Breast epithelium (tissue), 4 donors: ENCODE measurements at regions not wholly inside any gene's neighbourhood (a gene's known extent, or its start where the extent isn't known, plus 50 kb on each side); places are given as distances from the start of the nearest gene placed in this dataset.

ENCODE experiments used
- DNase-seq, 2 donors: peaks; one replicate each; pipeline ENCODE4 v3.0.0-alpha.2; 2019; ENCODE audit warnings: low spot score in 2 of 2
- H3K27ac ChIP-seq, 2 donors: fragments of 200-600 bp; sonication (generic) in 1 of 2; one replicate each; pipeline ENCODE4 v1.5.1; 2016 to 2019; ENCODE audit warnings: mild to moderate bottlenecking in 1 of 2
- H3K27me3 ChIP-seq, 2 donors: fragments of 200-600 bp; sonication (generic) in 1 of 2; one replicate each; pipeline versions ENCODE4 v1.5.1 to v1.6.0; 2017 to 2019; ENCODE audit warnings: control low read depth in 1 of 2, mild to moderate bottlenecking in 1 of 2
- H3K36me3 ChIP-seq: fragments of 200-600 bp; one replicate; pipeline ENCODE4 v1.5.1; 2019
- H3K4me1 ChIP-seq, 2 donors: fragments of 200-600 bp; sonication (generic); one replicate each; pipeline ENCODE4 v1.5.1; 2016 to 2019; ENCODE audit warnings: control low read depth in 1 of 2
- H3K4me3 ChIP-seq, 3 donors: fragments of 200-600 bp; sonication (generic); 1 replicate in 2 of 3; 2 replicates in 1 of 3; pipeline ENCODE4 v1.5.1; 2016 to 2019; ENCODE audit warnings: mild to moderate bottlenecking in 3 of 3, moderate library complexity in 2 of 3
- H3K9me3 ChIP-seq, 2 donors: fragments of 200-600 bp; sonication (generic) in 1 of 2; one replicate each; pipeline ENCODE4 v1.5.1; 2016 to 2019; ENCODE audit warnings: control low read depth in 1 of 2
- CTCF ChIP-seq, 3 donors: fragments of 450-650 bp; IDR thresholded peaks; one replicate each; pipeline ENCODE4 v1.5.1; 2016 to 2017; ENCODE audit warnings: antibody characterized with exemption in 3 of 3, mild to moderate bottlenecking in 3 of 3, moderate library complexity in 3 of 3
- POLR2A ChIP-seq: fragments of 450-650 bp; IDR thresholded peaks from one replicate; pipeline ENCODE4 v1.6.1; 2016; ENCODE audit warnings: antibody characterized with exemption, mild to moderate bottlenecking, moderate library complexity
- POLR2AphosphoS5 ChIP-seq, 3 donors: sonication (generic); formaldehyde crosslinking; IDR thresholded peaks; one replicate each; pipeline ENCODE4 v1.6.1; 2017; ENCODE audit warnings: antibody characterized with exemption in 3 of 3
- intact Hi-C: fragments of 100-400 bp; cut with DNase I; formaldehyde crosslinking; loops from one replicate; pipeline ENCODE4 v1.15.1; 2023; ENCODE audit warnings: low total_unique reads

GRCh38 chr5:125011014-125011413 is 264.6 kb upstream of the ZNF608 start:
- Histone ChIP-seq H3K9me3 (no peaks in the 10 kb centered on the region), H3K4me3 (no peak overlapping the region), H3K27me3 (no peaks in the 10 kb centered on the region), H3K36me3 (no peaks in the 10 kb centered on the region), H3K4me1 (no peaks in the 10 kb centered on the region), H3K27ac (no peak overlapping the region)
- intact Hi-C loops: no loop called here
- no peak for DNase-seq
- TF ChIP-seq POLR2A (no peak), POLR2AphosphoS5 (IDR thresholded peaks at IDR 0.05) (no peak), CTCF (IDR thresholded peaks at IDR 0.05) (no peak)

GRCh38 chr5:125011419-125011818 is 265.0 kb upstream of the ZNF608 start:
- DNase-seq: no peak
- no peak overlapping the region for H3K27ac ChIP-seq
- no peaks in the 10 kb centered on the region for H3K9me3 ChIP-seq
- no peaks in the 10 kb centered on the region for H3K27me3 ChIP-seq
- intact Hi-C loops: no loop called here
- no peaks in the 10 kb centered on the region for H3K4me1 ChIP-seq
- H3K4me3 ChIP-seq: no peak overlapping the region
- no peaks in the 10 kb centered on the region for H3K36me3 ChIP-seq
- TF ChIP-seq POLR2A: no peak
- TF ChIP-seq POLR2AphosphoS5 (IDR thresholded peaks at IDR 0.05): no peak
- no peak for TF ChIP-seq CTCF (IDR thresholded peaks at IDR 0.05)

- intact Hi-C loops: no loop called here
- no peak for TF ChIP-seq POLR2A
- no peak for TF ChIP-seq CTCF (IDR thresholded peaks at IDR 0.05)
- TF ChIP-seq POLR2AphosphoS5 (IDR thresholded peaks at IDR 0.05): no peak
- H3K36me3 ChIP-seq: no peaks in the 10 kb centered on the region
- no peaks in the 10 kb centered on the region for H3K9me3 ChIP-seq
- no peak overlapping the region for H3K4me3 ChIP-seq
- no peak for DNase-seq
- H3K27me3 ChIP-seq: no peaks in the 10 kb centered on the region
- H3K4me1 ChIP-seq: no peaks in the 10 kb centered on the region
- H3K27ac ChIP-seq: no peak overlapping the region
Observed at GRCh38 chr5:125011947-125012346, 265.5 kb upstream of the ZNF608 start.

- Histone ChIP-seq H3K27me3 (no peaks in the 10 kb centered on the region), H3K9me3 (no peaks in the 10 kb centered on the region), H3K27ac (no peak overlapping the region), H3K4me1 (no peaks in the 10 kb centered on the region), H3K4me3 (no peak overlapping the region), H3K36me3 (no peaks in the 10 kb centered on the region)
- no peak for DNase-seq
- TF ChIP-seq POLR2AphosphoS5 (IDR thresholded peaks at IDR 0.05): no peak
- no peak for TF ChIP-seq CTCF (IDR thresholded peaks at IDR 0.05)
- no peak for TF ChIP-seq POLR2A
- intact Hi-C loops: no loop called here
Observed at GRCh38 chr5:125012727-125013451, 266.4 kb upstream of the ZNF608 start.

GRCh38 chr5:125014202-125014601 is 267.8 kb upstream of the ZNF608 start:
- Histone ChIP-seq H3K9me3 (no peaks in the 10 kb centered on the region), H3K4me1 (no peaks in the 10 kb centered on the region), H3K27ac (no peak overlapping the region), H3K36me3 (no peaks in the 10 kb centered on the region), H3K4me3 (no peak overlapping the region), H3K27me3 (no peaks in the 10 kb centered on the region)
- intact Hi-C loops: no loop called here
- DNase-seq: no peak
- no peak for TF ChIP-seq CTCF (IDR thresholded peaks at IDR 0.05)
